EH (cell line): ENCODE measurements at regions not wholly inside any gene's neighbourhood (a gene's known extent, or its start where the extent isn't known, plus 50 kb on each side); places are given as distances from the start of the nearest gene placed in this dataset.
A peak's percentile ranks its signal among the peaks of the same experiment; 100 is the strongest.
"Not testable (repeated sequence)": the region's sequence is repeated elsewhere in the genome, so short reads cannot be mapped to it uniquely, and the experiment has no call there.

Experiments used
- DNase-seq: peaks from one replicate; pipeline ENCODE4 v3.0.0-alpha.2; 2015; ENCODE audit warnings: low read depth

- DNase-seq = not testable (repeated sequence)
These were observed 53.4 kb downstream of the AHSP start for GRCh38 chr16:31581065-31581464.

- DNase-seq = not testable (repeated sequence)
These were observed 74.2 kb downstream of the AHSP start for GRCh38 chr16:31601737-31602384.

- no peak for DNase-seq
These were observed 90.4 kb downstream of the AHSP start for GRCh38 chr16:31618130-31618529.

- DNase-seq = no peak
These were observed 108.7 kb downstream of the AHSP start for GRCh38 chr16:31636433-31636832.

- no peak for DNase-seq
These were observed 113.6 kb downstream of the AHSP start for GRCh38 chr16:31641279-31641678.

GRCh38 chr16:31655674-31656073 lies 128.0 kb downstream of the AHSP start:
- not testable (repeated sequence) for DNase-seq

GRCh38 chr16:31664683-31665482 lies 137.2 kb downstream of the AHSP start:
- DNase-seq = peak; percentile 34

- no peak for DNase-seq
These were observed 147.0 kb downstream of the AHSP start for GRCh38 chr16:31674686-31675085.

GRCh38 chr16:31676731-31677130 lies 149.0 kb downstream of the AHSP start:
- DNase-seq = no peak

GRCh38 chr16:31678649-31679325 lies 151.1 kb downstream of the AHSP start:
- DNase-seq = no peak

- not testable (repeated sequence) for DNase-seq
These were observed 161.6 kb downstream of the AHSP start for GRCh38 chr16:31689331-31689730.

- not testable (repeated sequence) for DNase-seq
These were observed 164.6 kb downstream of the AHSP start for GRCh38 chr16:31692338-31692737.

GRCh38 chr16:31693733-31694132 lies 166.0 kb downstream of the AHSP start:
- no peak for DNase-seq

GRCh38 chr16:31694461-31694860 lies 166.8 kb downstream of the AHSP start:
- DNase-seq = no peak

GRCh38 chr16:31695667-31696066 lies 168.0 kb downstream of the AHSP start:
- DNase-seq = no peak

- DNase-seq = peak; percentile 52
These were observed 169.5 kb downstream of the AHSP start for GRCh38 chr16:31696968-31697743.

GRCh38 chr16:31697744-31698125 lies 170.0 kb downstream of the AHSP start:
- DNase-seq = no peak

- no peak for DNase-seq
These were observed 171.2 kb downstream of the AHSP start for GRCh38 chr16:31698901-31699300.

GRCh38 chr16:31699601-31700000 lies 171.9 kb downstream of the AHSP start:
- DNase-seq = no peak

GRCh38 chr16:31700200-31700529 lies 172.5 kb downstream of the AHSP start:
- DNase-seq = peak; percentile 44

- DNase-seq = peak; percentile 45
These were observed 172.8 kb upstream of the ZNF267 start for GRCh38 chr16:31700530-31701388.
